RKO (cell line): ENCODE measurements at regions not wholly inside any gene's neighbourhood (a gene's known extent, or its start where the extent isn't known, plus 50 kb on each side); places are given as distances from the start of the nearest gene placed in this dataset.

Source experiments
- DNase-seq: peaks from one replicate; pipeline ENCODE4 v3.0.0-alpha.2; 2016; ENCODE audit warnings: low spot score

DNA sequence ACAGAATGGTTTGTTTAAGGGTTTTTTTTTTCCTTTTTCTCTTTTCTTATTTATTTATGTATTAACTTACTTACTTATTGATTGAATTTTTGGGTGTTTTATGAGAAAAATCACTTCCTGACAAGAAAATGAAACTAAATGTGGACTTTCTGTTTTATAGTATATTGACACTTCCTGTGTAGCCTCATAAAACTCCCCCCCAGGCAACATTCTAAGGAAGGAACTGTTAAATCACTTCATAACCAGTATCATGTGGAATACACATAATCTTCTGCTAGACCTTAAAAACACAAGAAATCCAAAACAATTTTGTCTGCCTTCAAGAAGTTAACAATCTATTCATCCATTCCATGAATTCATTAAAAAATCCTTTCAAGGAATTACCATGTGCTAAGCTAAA is 164.1 kb upstream of the TOM1L1 start:
- DNase-seq, result peak; percentile 4

DNA sequence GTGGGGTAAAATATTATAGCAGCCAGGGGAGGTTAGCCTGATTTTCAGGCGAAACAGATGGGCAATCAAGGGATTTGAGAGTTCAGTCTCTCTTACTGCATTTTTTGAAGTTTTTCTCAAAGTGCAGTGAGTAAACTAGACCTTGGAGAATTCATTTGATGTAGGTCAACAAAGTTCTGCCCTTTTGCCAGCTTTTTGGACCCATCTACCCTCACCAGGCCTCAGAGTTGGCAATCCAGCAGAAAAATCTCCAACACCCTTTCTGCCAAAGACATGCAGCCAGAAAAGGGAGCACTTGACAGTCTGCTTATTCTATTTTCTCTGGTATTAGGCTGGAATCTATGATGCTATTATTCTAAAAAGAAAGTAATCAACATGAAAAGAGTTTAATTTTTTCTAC is 162.2 kb upstream of the TOM1L1 start:
- no peak for DNase-seq

GRCh38 chr17:54744750-54745149 is 155.9 kb upstream of the TOM1L1 start:
- no peak for DNase-seq

- DNase-seq, result no peak
Observed at GRCh38 chr17:54745239-54745638, 155.4 kb upstream of the TOM1L1 start.

DNA sequence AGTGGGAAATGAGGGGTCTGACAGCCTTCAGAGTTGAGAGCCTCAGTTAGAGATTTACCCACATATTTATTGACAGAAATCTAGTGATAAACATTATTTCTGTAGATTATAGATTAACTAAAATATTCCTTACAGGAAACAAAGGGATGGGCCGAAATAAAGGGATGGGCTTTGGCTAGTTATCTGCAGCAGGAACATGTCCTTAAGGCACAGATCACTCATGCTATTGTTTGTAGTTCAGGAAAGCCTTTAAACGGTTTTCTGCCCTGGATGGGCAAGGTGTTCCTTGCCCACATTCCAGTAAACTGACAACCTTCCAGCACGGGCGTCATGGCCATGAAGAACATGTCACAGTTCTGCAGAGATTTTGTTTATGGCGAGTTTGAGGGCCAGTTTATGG is 154.8 kb upstream of the TOM1L1 start:
- no peak for DNase-seq

GRCh38 chr17:54749157-54749556 is 151.5 kb upstream of the TOM1L1 start:
- DNase-seq, result peak; percentile 24

DNA sequence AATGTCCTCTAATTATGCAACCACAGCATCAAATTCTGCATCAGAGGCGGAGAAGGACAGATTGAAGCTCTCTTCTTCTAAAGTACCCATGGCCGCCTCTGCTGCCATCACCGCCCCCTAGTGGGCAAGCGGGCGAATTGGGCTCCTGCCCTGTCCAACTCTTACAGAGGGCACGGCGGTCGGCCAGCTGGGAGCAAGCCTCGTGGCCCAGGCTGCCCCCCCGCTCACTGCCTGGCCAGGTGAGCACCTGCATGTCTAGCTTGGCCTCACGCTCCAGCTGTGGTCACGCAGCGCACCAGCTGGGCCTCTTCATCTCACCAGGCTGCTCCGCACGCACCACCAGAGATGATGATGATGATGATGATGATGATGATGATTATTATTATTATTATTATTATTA is 146.1 kb upstream of the TOM1L1 start:
- no peak for DNase-seq

GRCh38 chr17:54760836-54761235 is 139.8 kb upstream of the TOM1L1 start:
- DNase-seq, result no peak

DNA sequence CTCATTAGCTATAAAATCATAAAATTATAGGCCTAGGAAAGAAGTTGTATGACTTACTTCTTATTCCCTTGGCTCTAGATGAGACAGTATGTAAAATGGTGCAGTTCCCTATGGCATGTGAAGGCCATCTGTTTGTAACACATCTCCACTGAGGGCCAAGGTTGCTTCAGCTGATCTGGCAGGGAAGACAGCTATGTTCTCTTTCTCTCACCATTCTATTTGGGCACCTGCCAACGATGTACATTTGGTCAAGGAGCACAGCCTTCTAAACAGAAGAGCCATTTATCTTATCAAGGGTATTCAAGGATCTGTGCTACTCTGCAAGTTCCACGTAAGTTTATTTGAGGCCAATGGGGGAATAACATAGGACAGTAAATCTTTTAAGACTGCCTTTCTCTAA is 129.8 kb upstream of the TOM1L1 start:
- DNase-seq, result no peak

DNA sequence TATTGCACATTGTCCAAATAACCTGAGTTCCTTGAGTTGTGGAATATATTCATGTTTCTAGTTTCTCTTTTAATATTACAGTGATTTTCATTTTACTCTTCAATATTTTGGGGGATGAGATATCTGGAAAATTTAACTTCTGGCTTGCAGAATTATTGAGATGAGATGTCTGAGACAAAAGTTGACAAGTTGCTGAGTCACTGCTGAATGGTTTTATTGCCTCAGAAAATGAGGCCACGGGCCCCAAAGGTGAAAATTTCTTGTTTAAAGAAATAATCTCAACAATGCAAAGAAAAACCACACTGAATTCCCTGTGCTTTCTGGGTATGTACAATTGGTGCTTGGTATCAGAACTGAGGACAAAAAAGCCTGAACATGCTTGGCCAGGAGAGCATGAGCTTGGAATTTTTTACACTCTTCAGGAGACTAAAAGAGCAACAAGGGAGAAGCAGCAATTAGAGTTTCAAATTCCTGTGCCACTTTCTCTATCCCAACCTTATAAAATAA is 129.2 kb upstream of the TOM1L1 start:
- DNase-seq, result no peak

GRCh38 chr17:54780238-54780637 is 120.4 kb upstream of the TOM1L1 start:
- no peak for DNase-seq

- DNase-seq, result peak; percentile 14
Observed at GRCh38 chr17:54781389-54781788, 119.3 kb upstream of the TOM1L1 start.

GRCh38 chr17:54784305-54784704 is 116.3 kb upstream of the TOM1L1 start:
- DNase-seq, result no peak

GRCh38 chr17:54785643-54786268 is 114.9 kb upstream of the TOM1L1 start:
- DNase-seq, result no peak

- DNase-seq, result no peak
Observed at GRCh38 chr17:54789101-54789880, 111.4 kb upstream of the TOM1L1 start.

GRCh38 chr17:54793271-54793670 is 107.4 kb upstream of the TOM1L1 start:
- DNase-seq, result no peak

- DNase-seq, result no peak
Observed at GRCh38 chr17:54795046-54795445, 105.6 kb upstream of the TOM1L1 start.

- no peak for DNase-seq
Observed at GRCh38 chr17:54807331-54807730, 93.3 kb upstream of the TOM1L1 start.

DNA sequence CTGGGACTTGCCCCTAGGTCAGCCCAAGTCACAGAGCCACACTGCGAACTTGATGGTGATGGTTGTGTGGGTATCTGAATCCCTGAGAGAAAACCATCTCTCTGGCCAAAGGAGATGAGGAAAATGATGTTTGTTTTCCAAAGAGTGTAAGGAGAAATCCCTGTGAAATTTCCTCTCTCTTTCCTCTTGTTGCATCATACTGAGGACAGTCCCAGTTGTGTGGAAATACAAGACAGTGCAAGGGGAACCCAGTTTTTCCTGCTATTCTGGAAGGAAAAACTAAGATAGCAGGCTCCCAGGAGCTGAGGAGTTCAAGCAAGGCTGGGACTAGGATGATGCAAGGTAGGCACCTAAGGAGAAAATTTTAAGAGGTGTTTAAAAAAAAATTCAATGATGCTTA is 86.8 kb upstream of the TOM1L1 start:
- no peak for DNase-seq

- DNase-seq, result no peak
Observed at GRCh38 chr17:54814371-54814770, 86.3 kb upstream of the TOM1L1 start.

DNA sequence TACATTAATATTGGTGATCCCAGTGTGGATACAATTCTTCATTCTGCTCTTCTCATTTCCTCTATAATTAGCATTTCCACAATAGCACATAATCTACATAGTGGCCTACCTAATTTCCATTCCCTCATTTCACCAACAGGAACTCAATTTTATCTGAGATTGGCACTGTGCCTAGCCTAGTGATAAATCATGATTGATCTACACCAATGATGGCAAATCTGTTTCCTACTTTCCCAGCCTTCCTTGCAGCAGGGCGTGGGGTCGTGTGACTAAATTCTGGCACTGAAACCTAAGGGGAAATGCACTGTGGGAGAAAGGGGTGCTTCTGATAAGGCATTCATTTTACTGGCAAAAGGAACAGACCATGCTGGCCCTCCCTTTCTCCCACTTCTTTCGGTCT is 66.6 kb upstream of the TOM1L1 start:
- no peak for DNase-seq

DNA sequence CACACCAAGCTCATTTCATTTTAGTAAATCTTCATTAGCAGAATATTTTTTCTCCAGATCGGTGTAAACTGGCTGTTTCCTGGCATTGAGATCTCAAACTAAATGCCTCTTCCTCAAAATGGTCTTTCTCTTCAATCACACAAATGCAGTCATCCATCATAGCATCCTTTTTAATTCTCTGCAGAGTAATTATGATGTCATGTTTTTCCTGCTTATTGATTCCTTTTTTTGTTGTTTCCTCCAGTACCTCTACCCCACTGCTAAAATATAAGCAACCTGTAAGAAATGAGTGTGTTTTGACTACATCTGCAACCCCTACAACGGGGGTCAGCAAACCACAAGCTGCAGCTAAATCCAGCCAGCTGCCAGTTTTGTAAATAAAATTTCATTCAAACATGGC is 65.6 kb upstream of the TOM1L1 start:
- DNase-seq, result no peak

DNA sequence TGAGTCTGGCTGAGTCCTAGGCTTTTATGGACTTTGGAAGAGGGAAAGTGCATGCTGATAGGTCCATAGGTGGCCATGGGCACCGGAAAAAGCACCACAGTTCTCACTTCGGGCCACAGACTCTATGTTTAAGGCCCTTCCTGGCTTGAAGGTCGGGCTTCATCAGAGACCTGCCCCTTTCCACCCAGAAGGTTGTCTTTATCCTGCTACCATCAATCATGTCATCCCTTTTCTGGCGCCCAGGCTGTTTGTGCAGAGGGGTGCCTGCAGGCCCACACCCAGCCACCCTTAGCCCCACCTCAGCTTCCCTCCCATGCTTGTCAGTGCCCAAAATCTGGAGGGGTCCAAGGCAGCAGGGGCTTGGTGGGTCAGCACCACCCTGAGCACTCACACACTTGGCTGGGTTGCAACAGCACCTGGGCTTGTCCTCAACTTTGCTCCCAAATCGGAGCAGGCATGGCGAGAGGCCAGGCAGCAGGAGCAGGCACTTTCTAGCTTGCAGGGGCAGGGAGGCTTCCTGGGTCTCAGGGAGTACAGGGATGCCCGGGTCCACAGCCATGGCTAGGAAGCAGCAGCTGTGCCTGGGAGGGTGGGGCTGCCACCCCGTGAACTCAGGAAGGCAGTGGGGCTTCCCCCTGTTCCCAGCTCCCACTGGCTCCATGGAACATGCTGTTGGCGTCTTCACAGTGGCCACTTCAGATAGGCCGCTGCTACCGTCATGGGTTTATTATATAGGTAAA is 63.8 kb upstream of the TOM1L1 start:
- DNase-seq, result no peak
